Kidney (tissue), 13 donors: ENCODE measurements at regions not wholly inside any gene's neighbourhood (a gene's known extent, or its start where the extent isn't known, plus 50 kb on each side); places are given as distances from the start of the nearest gene placed in this dataset.
A peak's percentile ranks its signal among the peaks of the same experiment; 100 is the strongest.

Source experiments
- DNase-seq, 5 donors: peaks; one replicate each; pipeline ENCODE4 v3.0.0-alpha.2; 2013 to 2020
- FAIRE-seq: peaks from 2 replicates; lab custom pipeline; 2012; peaks lifted over from hg19 to GRCh38; lab: Jason Lieb, UNC
- H3K27ac ChIP-seq, 2 donors: one replicate each; pipeline ENCODE4 v1.7.0; 2013; ENCODE audit warnings: low read depth in 2 of 2, low read length in 2 of 2, inconsistent platforms in 1 of 2
- H3K27me3 ChIP-seq: one replicate; pipeline ENCODE4 v1.7.1; 2013; ENCODE audit warnings: low read length, inconsistent platforms; ENCODE audit not compliant: control insufficient read depth, insufficient read depth
- H3K36me3 ChIP-seq, 3 donors: one replicate each; pipeline versions ENCODE4 v1.7.0 to v1.7.1; 2013; ENCODE audit warnings: low read length in 3 of 3, control low read depth in 1 of 3, inconsistent platforms in 1 of 3; ENCODE audit not compliant: insufficient read depth in 3 of 3, control insufficient read depth in 2 of 3
- H3K4me1 ChIP-seq, 3 donors: one replicate each; pipeline versions ENCODE4 v1.7.0 to v1.7.1; 2013; ENCODE audit warnings: low read length in 3 of 3, inconsistent platforms in 1 of 3, low read depth in 1 of 3; ENCODE audit not compliant: control insufficient read depth in 2 of 3, insufficient read depth in 2 of 3
- H3K4me3 ChIP-seq, 3 donors: one replicate each; pipeline versions ENCODE4 v1.7.0 to v1.8.1; 2013; ENCODE audit warnings: low read length in 3 of 3, control low read depth in 1 of 3, inconsistent platforms in 1 of 3
- H3K9ac ChIP-seq, 3 donors: one replicate each; pipeline versions ENCODE4 v1.7.0 to v1.7.1; 2013; ENCODE audit warnings: low read length in 3 of 3, control low read depth in 1 of 3, inconsistent platforms in 1 of 3
- H3K9me3 ChIP-seq, 3 donors: one replicate each; pipeline versions ENCODE4 v1.7.0 to v1.7.1; 2013; ENCODE audit warnings: low read length in 3 of 3, control low read depth in 1 of 3, inconsistent platforms in 1 of 3; ENCODE audit not compliant: control insufficient read depth in 2 of 3, insufficient read depth in 1 of 3
- CTCF ChIP-seq: IDR thresholded peaks from 3 replicates; pipeline ENCODE4 v1.5.1; 2012; ENCODE audit warnings: mild to moderate bottlenecking, moderate library complexity, borderline replicate concordance; ENCODE audit not compliant: insufficient read depth; ENCODE audit errors: extremely low read depth
- intact Hi-C: fragments of 100-400 bp; cut with DNase I; formaldehyde crosslinking; loops from one replicate; pipeline ENCODE4 v1.11.1; 2022
- donor health status: control.
- donor health status: control.
- donor health status: control.
- donor health status: control.
- donor health status: control.
- donor health status: DM: yes; HTN: yes; CAD: no.
- donor health status: Normal renal cell carcinoma (clear cell type).

GRCh38 chr15:95860406-95860805, 470.1 kb upstream of the NR2F2 start:
- no peak for DNase-seq
- H3K4me1 ChIP-seq: no peaks in the 10 kb centered on the region
- FAIRE-seq: no peak
- intact Hi-C loops: no loop called here
- H3K27ac ChIP-seq: no peak overlapping the region
- H3K27me3 ChIP-seq: no peaks in the 10 kb centered on the region
- no peaks in the 10 kb centered on the region for H3K36me3 ChIP-seq
- H3K9ac ChIP-seq: no peak overlapping the region
- no peak for TF ChIP-seq CTCF
- H3K4me3 ChIP-seq: no peak overlapping the region
- no peaks in the 10 kb centered on the region for H3K9me3 ChIP-seq

- no peak for TF ChIP-seq CTCF
- DNase-seq: peak in 1 of 5 donors; percentile 46
- Histone ChIP-seq H3K4me1 (no peaks in the 10 kb centered on the region), H3K9ac (no peak overlapping the region), H3K9me3 (no peaks in the 10 kb centered on the region), H3K27me3 (no peaks in the 10 kb centered on the region), H3K36me3 (no peaks in the 10 kb centered on the region), H3K27ac (no peak overlapping the region), H3K4me3 (no peak overlapping the region)
- FAIRE-seq: no peak
- intact Hi-C loops: no loop called here
Observed at GRCh38 chr15:95864467-95864886, 466.0 kb upstream of the NR2F2 start.

- no peak for TF ChIP-seq CTCF
- H3K9ac ChIP-seq: no peak overlapping the region
- FAIRE-seq (no peak), DNase-seq (no peak)
- H3K27me3 ChIP-seq: no peaks in the 10 kb centered on the region
- no peaks in the 10 kb centered on the region for H3K4me1 ChIP-seq
- intact Hi-C loops: no loop called here
- H3K36me3 ChIP-seq: no peaks in the 10 kb centered on the region
- H3K9me3 ChIP-seq: no peaks in the 10 kb centered on the region
- no peak overlapping the region for H3K4me3 ChIP-seq
- H3K27ac ChIP-seq: no peak overlapping the region
Observed at GRCh38 chr15:95865330-95865739, 465.2 kb upstream of the NR2F2 start.
